T-helper 1 cell treated with Interleukin-12 subunit alpha and Interleukin-12 subunit beta and Interleukin-4 antibody, amounts not matched to agents 30 μg/mL and 1 μg/mL, for 36 hours (primary cell): ENCODE measurements at regions not wholly inside any gene's neighbourhood (a gene's known extent, or its start where the extent isn't known, plus 50 kb on each side); places are given as distances from the start of the nearest gene placed in this dataset.

Experiments used
- H3K27ac Mint-ChIP-seq: one replicate; pipeline ENCODE4 v1.8.0; 2021; ENCODE audit warnings: mild to moderate bottlenecking, mixed read lengths
- H3K27me3 Mint-ChIP-seq: one replicate; pipeline ENCODE4 v1.8.0; 2021; ENCODE audit warnings: low read depth, mixed read lengths
- H3K36me3 Mint-ChIP-seq: one replicate; pipeline ENCODE4 v1.8.0; 2021; ENCODE audit warnings: low read depth, mixed read lengths
- H3K4me1 Mint-ChIP-seq: one replicate; pipeline ENCODE4 v1.8.0; 2021; ENCODE audit warnings: low read depth, mixed read lengths
- H3K4me3 Mint-ChIP-seq: one replicate; pipeline ENCODE4 v1.8.0; 2021; ENCODE audit warnings: mild to moderate bottlenecking, moderate library complexity, mixed read lengths
- H3K9me3 Mint-ChIP-seq: one replicate; pipeline ENCODE4 v1.8.0; 2021; ENCODE audit warnings: mixed read lengths

DNA sequence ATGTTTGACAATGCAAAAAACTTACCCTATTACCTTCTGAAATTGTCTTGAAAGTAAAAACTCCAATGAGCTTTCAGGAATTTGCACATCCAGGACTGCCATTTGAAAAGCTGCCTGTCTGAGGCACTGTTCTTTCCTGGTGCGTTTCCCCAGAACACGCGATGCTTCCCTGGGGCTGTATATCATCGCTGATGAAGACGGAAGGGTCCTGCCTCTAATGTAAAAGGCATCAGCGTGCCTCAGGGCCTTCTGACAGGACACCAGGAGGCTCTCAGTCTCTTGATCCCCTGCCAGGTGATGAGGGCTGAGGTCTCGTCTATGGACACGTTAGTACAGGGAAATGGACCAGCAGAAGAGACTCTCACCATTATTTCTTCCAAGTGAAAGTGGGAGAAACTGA is 296.8 kb downstream of the EFNB2 start:
- H3K27me3 Mint-ChIP-seq: no peaks in the 10 kb centered on the region
- H3K9me3 Mint-ChIP-seq: no peaks in the 10 kb centered on the region
- H3K4me3 Mint-ChIP-seq: no peak overlapping the region
- no peaks in the 10 kb centered on the region for H3K36me3 Mint-ChIP-seq
- H3K4me1 Mint-ChIP-seq: no peaks in the 10 kb centered on the region
- H3K27ac Mint-ChIP-seq: no peak overlapping the region

DNA sequence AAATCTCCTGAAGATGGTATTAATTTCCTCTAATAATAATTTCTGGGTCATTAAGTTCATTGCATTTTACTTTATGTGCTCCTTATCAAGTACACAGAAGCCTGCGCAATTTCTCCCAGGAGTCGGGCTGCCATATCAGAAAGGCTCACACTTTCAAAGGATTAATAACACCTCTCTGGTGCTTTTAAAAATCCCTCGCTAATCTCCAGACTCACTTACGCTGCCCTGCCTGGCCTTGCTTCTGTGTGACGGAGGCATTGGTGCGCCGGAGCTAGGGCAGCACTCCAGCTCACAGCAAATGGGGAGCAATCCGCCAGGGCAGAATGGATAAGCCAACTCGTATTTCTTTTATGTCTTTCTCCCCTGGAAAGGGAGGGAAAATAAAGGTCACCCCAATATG is 300.8 kb downstream of the EFNB2 start:
- Mint-ChIP-seq H3K4me3 (no peak overlapping the region), H3K27ac (no peak overlapping the region), H3K36me3 (no peaks in the 10 kb centered on the region), H3K9me3 (no peaks in the 10 kb centered on the region), H3K4me1 (no peaks in the 10 kb centered on the region), H3K27me3 (no peaks in the 10 kb centered on the region)

DNA sequence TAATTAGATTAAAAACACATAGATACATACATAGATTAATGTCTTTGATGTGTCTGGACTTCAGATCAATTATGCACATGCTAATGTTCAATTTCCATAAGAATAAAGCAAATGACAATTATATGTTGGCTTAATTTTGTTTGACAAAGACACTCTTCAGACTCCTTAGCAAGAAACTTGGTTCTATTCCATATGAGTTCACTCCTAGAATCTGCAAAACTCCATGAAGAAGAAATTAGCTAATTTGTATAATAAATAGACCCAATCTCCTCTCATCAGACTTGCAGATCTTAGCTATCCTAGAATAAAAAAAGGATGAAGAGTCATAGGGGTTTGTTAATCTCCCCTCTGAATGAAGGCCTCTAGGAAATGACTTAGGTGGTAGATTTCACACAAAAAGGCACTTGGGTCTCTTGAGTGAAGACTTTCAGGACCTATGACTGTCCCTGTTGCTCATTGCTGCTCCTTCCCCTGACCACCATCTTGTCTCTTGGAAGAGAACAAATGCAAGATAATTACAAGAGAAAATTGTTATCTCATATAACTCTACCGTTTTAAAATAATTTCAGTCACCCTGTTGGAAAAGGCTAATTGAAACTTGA is 302.2 kb downstream of the EFNB2 start:
- no peaks in the 10 kb centered on the region for H3K27me3 Mint-ChIP-seq
- no peaks in the 10 kb centered on the region for H3K36me3 Mint-ChIP-seq
- H3K4me3 Mint-ChIP-seq: no peak overlapping the region
- no peaks in the 10 kb centered on the region for H3K4me1 Mint-ChIP-seq
- no peak overlapping the region for H3K27ac Mint-ChIP-seq
- H3K9me3 Mint-ChIP-seq: no peaks in the 10 kb centered on the region

DNA sequence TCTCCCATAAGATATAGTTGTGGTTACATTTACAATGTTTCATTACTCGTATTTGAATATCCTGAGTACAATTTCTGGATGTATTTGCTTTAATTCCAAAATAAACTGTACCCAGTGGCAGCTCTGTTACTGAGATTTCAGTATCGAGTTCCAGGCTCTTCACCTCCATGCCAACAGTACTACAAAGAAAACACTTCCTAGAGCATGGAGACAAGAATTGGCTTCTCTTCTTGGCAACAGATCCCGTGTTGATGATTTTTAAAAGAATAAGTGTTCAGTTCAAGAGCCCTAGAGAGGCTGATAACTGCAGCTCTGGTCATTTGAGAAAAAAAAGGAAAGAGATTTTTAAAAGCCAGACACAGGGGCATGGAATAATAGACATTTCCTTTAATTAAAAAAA is 302.8 kb downstream of the EFNB2 start:
- no peaks in the 10 kb centered on the region for H3K4me1 Mint-ChIP-seq
- H3K9me3 Mint-ChIP-seq: no peaks in the 10 kb centered on the region
- no peak overlapping the region for H3K27ac Mint-ChIP-seq
- H3K4me3 Mint-ChIP-seq: no peak overlapping the region
- no peaks in the 10 kb centered on the region for H3K27me3 Mint-ChIP-seq
- no peaks in the 10 kb centered on the region for H3K36me3 Mint-ChIP-seq

DNA sequence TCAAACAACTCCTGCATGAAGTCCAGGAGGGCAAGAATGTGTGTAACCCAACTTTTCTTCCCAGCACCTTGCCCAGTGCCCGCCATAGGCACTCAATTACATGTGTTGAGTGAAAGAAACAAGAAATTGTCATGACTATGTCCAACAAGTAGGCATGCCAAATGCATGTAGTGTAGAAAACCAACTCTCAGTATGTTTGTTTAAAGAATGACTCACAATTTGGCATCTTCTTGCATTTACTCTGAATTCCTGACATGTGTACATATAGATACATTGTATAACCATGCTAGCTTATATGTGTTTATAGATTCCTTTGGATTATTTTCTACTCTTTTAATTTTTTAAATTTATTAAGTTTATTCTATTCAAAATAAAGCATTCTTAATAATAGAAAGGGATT is 305.0 kb downstream of the EFNB2 start:
- H3K9me3 Mint-ChIP-seq: no peaks in the 10 kb centered on the region
- no peaks in the 10 kb centered on the region for H3K36me3 Mint-ChIP-seq
- no peaks in the 10 kb centered on the region for H3K4me1 Mint-ChIP-seq
- no peaks in the 10 kb centered on the region for H3K27me3 Mint-ChIP-seq
- no peak overlapping the region for H3K27ac Mint-ChIP-seq
- no peak overlapping the region for H3K4me3 Mint-ChIP-seq

DNA sequence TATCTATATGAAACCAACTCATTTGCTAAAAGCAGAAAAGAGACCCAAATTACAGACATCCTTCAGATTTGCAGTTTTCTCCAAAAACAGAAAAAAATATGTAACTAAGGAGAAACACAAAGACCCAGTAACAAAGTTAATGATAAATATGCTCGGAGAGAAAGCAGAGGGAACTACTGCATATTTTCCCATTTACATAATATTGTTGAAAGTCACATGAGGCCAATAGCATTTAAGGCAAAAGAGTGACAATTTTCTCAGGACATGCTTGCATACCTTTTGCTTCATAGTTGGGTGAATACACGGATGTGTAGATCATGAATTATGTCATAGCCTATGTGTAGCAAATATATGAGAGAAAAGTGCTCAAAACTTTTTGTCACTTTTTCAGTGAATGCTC is 310.3 kb downstream of the EFNB2 start:
- H3K36me3 Mint-ChIP-seq: no peaks in the 10 kb centered on the region
- H3K27ac Mint-ChIP-seq: no peak overlapping the region
- no peak overlapping the region for H3K4me3 Mint-ChIP-seq
- no peaks in the 10 kb centered on the region for H3K4me1 Mint-ChIP-seq
- H3K9me3 Mint-ChIP-seq: no peaks in the 10 kb centered on the region
- no peaks in the 10 kb centered on the region for H3K27me3 Mint-ChIP-seq

DNA sequence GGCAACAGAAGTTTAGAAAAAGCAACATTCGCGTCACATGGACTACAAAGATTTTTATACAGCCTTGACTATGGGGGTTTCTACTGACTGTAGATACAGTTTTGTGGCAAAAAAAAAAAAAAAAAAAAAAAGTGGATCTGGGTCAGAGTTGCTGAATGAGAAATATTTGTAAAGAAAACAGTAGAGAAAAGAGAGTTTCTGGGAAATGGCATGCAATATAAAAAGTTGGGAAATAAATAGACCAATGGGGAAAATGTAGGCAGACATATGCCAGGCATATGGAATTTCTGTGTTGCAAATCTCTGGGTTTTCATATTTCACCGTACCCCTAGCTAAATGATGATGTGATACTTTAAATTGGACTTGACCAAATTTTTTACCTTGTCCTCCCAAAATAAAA is 315.3 kb downstream of the EFNB2 start:
- Mint-ChIP-seq H3K27ac (no peak overlapping the region), H3K4me1 (no peaks in the 10 kb centered on the region), H3K4me3 (no peak overlapping the region), H3K27me3 (no peaks in the 10 kb centered on the region), H3K9me3 (no peaks in the 10 kb centered on the region), H3K36me3 (no peaks in the 10 kb centered on the region)

DNA sequence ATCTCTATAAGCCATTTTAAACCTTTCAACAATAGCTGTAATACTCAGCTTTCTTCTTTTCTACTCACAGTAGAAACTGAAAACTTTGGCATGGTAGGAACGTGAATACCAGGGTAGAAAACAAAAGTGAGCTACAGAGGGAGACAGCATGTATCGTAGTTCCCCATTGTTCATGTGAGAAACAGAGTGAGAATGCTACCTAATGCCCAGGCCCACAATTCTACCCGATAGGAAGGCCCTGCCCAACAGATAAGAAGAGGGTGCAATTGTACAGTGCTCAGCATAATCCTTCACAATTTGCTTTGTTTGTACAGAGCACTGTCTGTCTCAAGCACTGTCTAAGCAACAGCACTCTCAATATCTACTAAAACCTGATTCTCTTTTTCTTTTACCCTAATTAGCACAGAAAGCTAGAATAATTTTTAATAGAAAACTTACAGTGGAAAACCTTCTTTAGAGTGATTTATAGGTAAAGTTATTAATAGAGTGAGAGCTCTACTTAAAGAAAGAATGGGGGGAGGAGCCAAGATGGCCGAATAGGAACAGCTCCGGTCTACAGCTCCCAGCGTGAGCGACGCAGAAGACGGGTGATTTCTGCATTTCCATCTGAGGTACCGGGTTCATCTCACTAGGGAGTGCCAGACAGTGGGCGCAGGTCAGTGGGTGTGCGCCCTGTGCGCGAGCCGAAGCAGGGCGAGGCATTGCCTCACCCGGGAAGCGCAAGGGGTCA is 322.3 kb downstream of the EFNB2 start:
- Mint-ChIP-seq H3K9me3 (no peaks in the 10 kb centered on the region), H3K36me3 (no peaks in the 10 kb centered on the region), H3K27ac (no peak overlapping the region), H3K4me3 (no peak overlapping the region), H3K27me3 (no peaks in the 10 kb centered on the region), H3K4me1 (no peaks in the 10 kb centered on the region)

DNA sequence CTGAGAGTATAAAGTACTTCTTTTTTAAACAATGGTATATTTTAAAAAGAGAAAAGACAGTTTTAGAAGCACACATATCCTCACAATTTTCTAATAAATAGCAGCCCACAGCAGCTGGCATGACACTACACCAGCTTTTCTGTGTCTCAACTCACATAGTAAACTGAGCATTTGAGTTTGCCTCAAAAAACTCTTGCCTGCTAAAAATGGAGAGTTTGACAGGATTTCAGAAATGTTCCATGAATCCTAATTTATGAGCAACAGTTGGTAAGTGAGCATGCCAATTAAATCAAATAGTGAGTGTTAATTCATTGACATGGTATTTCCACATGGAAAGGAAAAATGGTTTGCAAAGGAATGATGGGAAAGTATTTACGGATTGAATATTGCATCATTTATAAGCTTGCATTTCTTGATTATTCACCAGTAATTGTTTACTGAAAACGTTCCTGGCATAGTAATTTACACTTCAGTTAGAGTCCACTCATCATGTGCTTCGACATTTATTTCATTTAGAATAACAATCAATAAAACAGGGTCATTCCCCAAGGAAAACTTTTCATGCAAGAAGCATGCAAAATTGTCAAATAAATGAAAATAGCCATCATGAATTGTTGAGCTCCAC is 323.0 kb downstream of the EFNB2 start:
- no peaks in the 10 kb centered on the region for H3K36me3 Mint-ChIP-seq
- H3K27ac Mint-ChIP-seq: no peak overlapping the region
- no peaks in the 10 kb centered on the region for H3K9me3 Mint-ChIP-seq
- H3K4me1 Mint-ChIP-seq: no peaks in the 10 kb centered on the region
- no peak overlapping the region for H3K4me3 Mint-ChIP-seq
- no peaks in the 10 kb centered on the region for H3K27me3 Mint-ChIP-seq

DNA sequence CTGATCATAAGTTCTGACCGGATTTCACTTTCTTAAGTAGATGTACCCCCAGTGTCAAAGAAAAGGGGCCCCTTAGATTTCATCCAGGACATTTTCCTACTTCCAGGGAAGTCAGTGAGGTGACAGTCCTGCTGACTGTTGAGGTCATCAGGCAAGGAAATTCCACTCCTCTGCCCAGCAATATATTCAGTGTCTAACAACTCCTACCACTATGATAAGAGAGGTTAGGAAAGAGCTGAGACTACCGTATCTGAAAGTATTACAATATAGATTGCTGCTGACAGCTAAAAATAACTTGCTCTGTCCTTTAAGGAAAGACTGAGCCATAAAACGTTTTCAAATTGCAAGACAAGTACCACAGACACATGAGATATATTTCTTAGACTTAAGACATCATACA is 325.1 kb downstream of the EFNB2 start:
- no peaks in the 10 kb centered on the region for H3K27me3 Mint-ChIP-seq
- H3K4me3 Mint-ChIP-seq: no peak overlapping the region
- no peak overlapping the region for H3K27ac Mint-ChIP-seq
- H3K36me3 Mint-ChIP-seq: no peaks in the 10 kb centered on the region
- H3K4me1 Mint-ChIP-seq: no peaks in the 10 kb centered on the region
- no peaks in the 10 kb centered on the region for H3K9me3 Mint-ChIP-seq

DNA sequence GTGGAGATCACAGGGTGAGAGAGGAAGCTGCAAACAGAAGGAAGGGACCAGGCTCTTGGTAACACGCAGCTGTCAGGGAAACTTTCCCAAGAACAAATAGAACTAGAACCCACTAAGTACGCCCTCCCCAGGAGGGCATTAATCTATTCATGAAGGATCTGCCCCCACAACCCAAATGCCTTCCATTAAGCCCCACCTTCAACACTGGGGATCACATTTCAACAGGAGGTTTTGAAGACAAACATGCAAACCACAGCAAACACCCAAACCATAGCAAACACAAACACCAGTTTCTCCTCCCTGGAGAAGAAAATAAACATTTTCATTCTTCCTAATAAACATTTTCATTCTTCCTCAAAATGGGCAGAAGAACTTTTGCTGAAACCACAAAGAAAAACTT is 329.6 kb downstream of the EFNB2 start:
- H3K9me3 Mint-ChIP-seq: no peaks in the 10 kb centered on the region
- no peaks in the 10 kb centered on the region for H3K27me3 Mint-ChIP-seq
- H3K4me3 Mint-ChIP-seq: no peak overlapping the region
- H3K4me1 Mint-ChIP-seq: no peaks in the 10 kb centered on the region
- no peaks in the 10 kb centered on the region for H3K36me3 Mint-ChIP-seq
- no peak overlapping the region for H3K27ac Mint-ChIP-seq

DNA sequence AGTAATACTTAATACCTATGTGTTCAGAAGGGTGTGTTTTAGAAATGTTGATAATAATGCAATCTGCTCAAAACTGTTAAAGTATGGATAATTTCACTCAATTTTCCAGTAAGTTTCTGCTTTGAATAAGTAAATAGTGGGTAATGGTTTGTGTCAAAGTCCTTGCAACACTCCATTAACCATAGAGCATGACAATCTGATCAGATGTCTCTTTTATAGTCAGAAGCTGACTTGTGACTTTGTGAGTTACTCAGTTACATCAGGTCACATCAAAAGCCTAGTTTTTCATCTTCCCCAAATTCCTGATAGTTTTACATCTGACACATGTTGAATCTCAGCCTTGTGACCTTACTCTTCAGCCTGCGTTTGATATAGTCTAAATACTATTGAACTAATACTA is 338.0 kb downstream of the EFNB2 start:
- Mint-ChIP-seq H3K27me3 (no peaks in the 10 kb centered on the region), H3K4me3 (no peak overlapping the region), H3K9me3 (no peaks in the 10 kb centered on the region), H3K36me3 (no peaks in the 10 kb centered on the region), H3K27ac (no peak overlapping the region), H3K4me1 (no peaks in the 10 kb centered on the region)

DNA sequence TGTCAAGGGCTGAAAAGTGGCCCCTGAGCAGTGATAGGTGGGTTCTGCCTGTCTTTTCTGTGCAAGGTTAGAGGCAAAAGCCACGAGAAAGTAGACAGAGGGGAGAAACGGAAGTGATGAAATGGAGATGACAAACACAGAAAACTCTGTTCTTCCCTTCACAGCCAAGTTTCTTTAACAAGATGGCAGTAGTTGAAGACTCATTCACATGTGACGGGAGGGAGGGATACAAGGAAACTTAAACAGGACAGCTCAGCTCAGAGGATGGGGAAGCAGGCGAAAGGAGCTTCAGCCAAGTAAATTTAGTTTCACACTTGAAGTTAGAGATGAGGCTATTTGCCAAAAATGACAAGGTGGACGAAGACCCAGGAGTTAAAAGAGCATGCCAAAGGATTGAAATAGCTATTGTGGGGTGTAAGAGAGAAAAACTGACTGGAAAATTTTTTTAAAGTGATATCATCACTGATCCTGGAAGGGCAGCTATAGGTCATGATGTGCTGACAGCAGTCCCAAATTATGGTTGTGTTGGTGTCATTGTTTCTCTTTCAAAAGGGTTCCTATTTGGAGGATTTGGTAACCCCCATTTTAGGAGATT is 347.9 kb downstream of the EFNB2 start:
- Mint-ChIP-seq H3K27ac (no peak overlapping the region), H3K9me3 (peaks cover 9% of the 10 kb centered on the region), H3K27me3 (no peaks in the 10 kb centered on the region), H3K4me3 (no peak overlapping the region), H3K36me3 (no peaks in the 10 kb centered on the region), H3K4me1 (no peaks in the 10 kb centered on the region)

DNA sequence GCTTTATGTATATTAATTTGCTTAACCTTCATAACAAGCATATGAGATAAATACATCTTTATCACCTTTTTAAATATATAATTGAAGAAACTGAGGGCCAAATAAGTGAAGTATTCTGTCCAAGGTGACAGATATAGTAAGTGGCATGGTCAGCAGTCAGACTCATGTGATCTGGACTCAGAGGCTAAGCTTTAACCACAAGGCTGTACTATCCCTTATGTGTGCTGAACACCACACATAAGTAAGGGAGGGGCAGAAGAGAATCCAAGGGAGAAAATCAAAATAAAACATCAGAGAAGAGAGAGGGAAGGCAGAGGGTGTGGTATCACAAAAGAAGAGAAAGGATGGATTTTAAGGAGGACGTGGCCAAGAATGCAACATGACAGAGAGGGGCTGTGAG is 348.4 kb downstream of the EFNB2 start:
- peaks cover 9% of the 10 kb centered on the region for H3K9me3 Mint-ChIP-seq
- H3K36me3 Mint-ChIP-seq: no peaks in the 10 kb centered on the region
- no peaks in the 10 kb centered on the region for H3K4me1 Mint-ChIP-seq
- H3K27ac Mint-ChIP-seq: no peak overlapping the region
- no peaks in the 10 kb centered on the region for H3K27me3 Mint-ChIP-seq
- no peak overlapping the region for H3K4me3 Mint-ChIP-seq

DNA sequence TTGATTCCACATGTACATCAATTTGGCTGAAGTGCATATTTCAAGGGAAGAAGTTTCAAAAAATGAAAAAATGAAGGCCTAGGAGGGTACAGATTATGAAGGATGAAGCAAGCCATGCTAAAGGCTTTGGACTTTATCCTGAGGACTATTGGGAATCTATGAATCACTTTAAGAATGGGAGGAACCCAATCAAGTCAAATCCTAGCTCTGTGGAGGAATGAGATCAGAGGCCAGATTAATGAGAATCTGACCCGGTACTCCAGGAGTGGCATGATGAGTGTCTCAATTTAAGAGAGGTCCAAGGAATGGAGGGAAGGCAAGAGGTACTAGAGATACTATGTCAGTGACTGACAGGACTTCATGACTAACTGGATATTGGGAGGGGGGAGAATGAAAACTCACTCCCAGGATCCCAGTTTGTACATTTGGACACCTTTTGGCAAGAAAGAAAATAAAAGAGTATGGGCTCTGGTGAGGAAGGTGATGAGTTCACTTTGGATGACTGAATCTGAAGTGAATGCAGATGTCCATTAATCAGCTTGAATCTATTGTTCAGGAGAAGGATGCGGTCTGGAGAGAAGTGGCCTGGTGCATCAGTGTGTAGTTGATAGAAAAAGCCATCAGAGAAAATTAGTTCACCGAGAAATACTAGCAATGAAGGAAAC is 349.0 kb downstream of the EFNB2 start:
- H3K27ac Mint-ChIP-seq: no peak overlapping the region
- H3K9me3 Mint-ChIP-seq: peaks cover 9% of the 10 kb centered on the region
- H3K4me3 Mint-ChIP-seq: no peak overlapping the region
- no peaks in the 10 kb centered on the region for H3K27me3 Mint-ChIP-seq
- no peaks in the 10 kb centered on the region for H3K36me3 Mint-ChIP-seq
- H3K4me1 Mint-ChIP-seq: no peaks in the 10 kb centered on the region
